Muscle of leg (tissue), 3 donors: ENCODE measurements at regions not wholly inside any gene's neighbourhood (a gene's known extent, or its start where the extent isn't known, plus 50 kb on each side); places are given as distances from the start of the nearest gene placed in this dataset.
"Not testable (repeated sequence)": the region's sequence is repeated elsewhere in the genome, so short reads cannot be mapped to it uniquely, and the experiment has no call there.

Source experiments
- DNase-seq: peaks from one replicate; pipeline ENCODE4 v3.0.0; 2013
- H3K27ac ChIP-seq: one replicate; pipeline ENCODE4 v1.5.1; 2013; ENCODE audit warnings: mild to moderate bottlenecking, low read length, control low read depth
- H3K27me3 ChIP-seq: one replicate; pipeline ENCODE4 v1.6.1; 2013; ENCODE audit warnings: low read length; ENCODE audit not compliant: control insufficient read depth, insufficient read depth
- H3K36me3 ChIP-seq: one replicate; pipeline ENCODE4 v1.6.1; 2013; ENCODE audit warnings: low read length; ENCODE audit not compliant: control insufficient read depth, insufficient read depth
- H3K4me1 ChIP-seq: one replicate; pipeline ENCODE4 v1.6.1; 2013; ENCODE audit warnings: low read length; ENCODE audit not compliant: control insufficient read depth, insufficient read depth
- H3K4me3 ChIP-seq: one replicate; pipeline ENCODE4 v1.5.1; 2013; ENCODE audit warnings: low read length, control low read depth
- H3K9me3 ChIP-seq: replicated peaks from 2 replicates; pipeline ENCODE4 v1.6.1; 2013; ENCODE audit warnings: low read depth, low read length; ENCODE audit not compliant: control insufficient read depth
- WGBS: methylation state at CpG from one replicate; pipeline ENCODE4 v1.1.5; 2013; ENCODE audit warnings: missing lambda C conversion rate; ENCODE audit not compliant: insufficient coverage; 5-methylcytosine and 5-hydroxymethylcytosine counted together

DNA sequence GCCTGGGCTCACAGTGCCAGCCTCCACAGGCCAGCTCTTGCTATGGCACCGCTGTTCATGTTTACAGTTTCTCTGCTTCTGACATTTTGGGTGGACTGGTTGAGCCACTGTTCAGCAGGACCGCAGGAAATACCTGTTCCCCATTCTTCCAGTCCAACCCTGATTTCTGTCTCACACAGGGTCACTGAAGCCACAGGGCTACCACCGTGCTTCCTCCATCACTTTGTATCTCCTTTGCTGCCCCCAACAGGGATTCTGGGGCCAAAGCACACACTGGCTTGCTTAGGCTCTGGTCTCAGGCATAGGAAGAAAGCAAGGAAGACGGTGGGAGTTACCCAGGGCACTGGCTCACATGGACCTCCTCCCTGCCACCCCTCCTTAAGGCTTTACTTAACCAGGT is 164.5 kb downstream of the UNC5CL start:
- no peak overlapping the region for H3K4me3 ChIP-seq
- no peak for DNase-seq
- H3K27me3 ChIP-seq, result peaks cover 2% of the 10 kb centered on the region
- H3K27ac ChIP-seq, result no peak overlapping the region
- H3K4me1 ChIP-seq, result no peaks in the 10 kb centered on the region
- peaks cover 7% of the 10 kb centered on the region for H3K9me3 ChIP-seq
- WGBS, result 35% methylated on average over 2 of the region's 4 CpGs
- no peaks in the 10 kb centered on the region for H3K36me3 ChIP-seq

DNA sequence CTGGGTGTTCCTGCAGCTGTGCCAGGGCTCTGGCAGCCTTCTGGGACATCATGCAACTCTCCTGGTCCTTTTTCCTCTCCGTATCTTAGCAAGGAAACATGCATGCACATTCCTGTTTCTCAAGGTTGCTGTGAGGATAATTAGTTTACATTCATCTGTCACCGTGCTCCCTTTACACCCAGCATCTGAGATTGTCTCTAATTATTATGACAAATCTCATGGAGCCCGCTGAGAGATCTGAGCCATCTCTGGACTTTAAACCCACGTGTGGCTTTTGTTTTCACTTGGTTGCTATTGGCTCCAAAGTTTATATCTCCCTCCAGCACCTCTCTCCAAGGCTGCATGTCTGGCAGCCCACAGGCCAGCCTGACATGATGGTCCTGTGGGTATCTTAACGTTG is 167.6 kb downstream of the UNC5CL start:
- Histone ChIP-seq H3K27ac (no peak overlapping the region), H3K27me3 (peaks cover 2% of the 10 kb centered on the region), H3K9me3 (no peaks in the 10 kb centered on the region), H3K36me3 (no peaks in the 10 kb centered on the region), H3K4me1 (no peaks in the 10 kb centered on the region), H3K4me3 (no peak overlapping the region)
- no peak for DNase-seq
- WGBS, result no CpG with 5 or more reads among the region's 5 CpGs

DNA sequence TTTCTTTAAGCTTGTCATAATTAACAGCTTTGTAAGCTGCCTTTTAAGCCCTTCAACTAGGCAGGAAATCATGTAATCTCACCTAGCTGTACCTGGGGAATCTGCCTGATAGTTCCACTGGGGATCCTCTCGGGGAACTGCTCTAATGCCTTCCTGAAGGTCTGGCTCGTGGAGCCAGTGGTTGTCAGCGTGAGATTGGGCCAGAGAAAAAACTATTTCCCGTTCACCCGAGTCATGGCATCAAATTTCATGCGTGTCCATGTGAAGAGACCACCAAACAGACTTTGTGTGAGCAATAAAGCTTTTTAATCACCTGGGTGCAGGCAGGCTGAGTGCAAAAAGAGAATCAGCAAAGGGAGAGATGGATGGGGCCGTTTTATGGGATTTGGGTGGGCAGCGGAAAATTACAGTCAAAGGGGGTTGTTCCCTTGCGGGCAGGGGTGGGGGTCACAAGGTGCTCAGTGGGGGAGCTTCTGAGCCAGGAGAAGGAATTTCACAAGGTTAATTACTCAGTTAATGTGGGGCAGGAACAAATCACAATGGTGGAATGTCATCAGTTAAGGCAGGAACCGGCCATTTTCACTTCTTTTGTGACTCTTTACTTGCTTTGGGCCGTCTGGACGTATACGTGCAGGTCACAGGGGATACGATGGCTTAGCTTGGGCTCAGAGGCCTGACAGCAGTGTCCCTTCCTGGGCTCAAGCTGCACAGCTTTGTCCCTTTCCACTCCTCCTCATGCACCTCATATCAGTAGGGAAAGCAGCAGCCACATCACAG is 170.7 kb downstream of the UNC5CL start:
- H3K4me1 ChIP-seq, H3K36me3 ChIP-seq, H3K27ac ChIP-seq, H3K4me3 ChIP-seq, H3K9me3 ChIP-seq, DNase-seq, H3K27me3 ChIP-seq: not testable (repeated sequence)
- 43% methylated on average over 13 of the region's 14 CpGs for WGBS

DNA sequence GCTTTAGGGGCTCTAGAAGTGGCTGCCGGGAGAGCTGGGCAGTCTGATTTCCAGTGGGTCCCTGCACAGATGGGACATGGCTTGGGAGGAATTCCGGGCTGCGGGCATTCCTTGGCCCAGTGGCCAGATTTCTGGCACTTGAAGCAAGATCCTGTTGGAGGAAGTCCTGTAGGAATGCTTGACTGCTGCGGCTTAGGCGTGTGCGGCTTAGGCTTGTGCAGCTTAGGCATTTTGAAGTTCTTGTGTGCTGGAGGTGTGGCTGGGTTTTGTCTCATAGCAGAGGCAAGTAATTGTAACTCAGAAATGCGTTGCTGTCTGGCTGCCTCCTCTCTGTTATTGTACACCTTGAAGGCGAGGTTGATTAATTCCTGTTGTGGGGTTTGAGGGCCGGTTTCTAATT is 171.5 kb downstream of the UNC5CL start:
- H3K4me1 ChIP-seq, H3K27me3 ChIP-seq, H3K9me3 ChIP-seq, H3K27ac ChIP-seq, H3K4me3 ChIP-seq, DNase-seq, H3K36me3 ChIP-seq: not testable (repeated sequence)
- WGBS, result 42% methylated on average over 7 of the region's 9 CpGs

DNA sequence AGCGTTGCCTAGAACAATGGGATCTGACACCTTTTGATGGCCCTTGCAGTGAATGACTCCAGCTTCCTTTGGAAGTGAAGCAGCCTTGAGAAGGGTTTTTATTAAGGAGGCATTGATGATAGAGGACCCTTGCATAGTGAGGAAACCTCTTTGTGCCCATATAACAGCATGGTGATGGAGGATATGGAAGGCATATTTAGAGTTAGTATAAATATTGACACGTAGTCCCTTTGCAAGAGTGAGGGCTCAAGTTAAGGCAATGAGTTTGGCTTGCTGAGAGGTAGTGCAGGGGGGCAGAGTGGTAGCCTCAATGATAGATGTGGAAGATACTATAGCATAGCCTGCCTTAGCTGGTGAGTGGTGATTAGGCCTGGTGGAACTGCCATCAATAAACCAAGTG is 173.8 kb downstream of the UNC5CL start:
- H3K9me3 ChIP-seq, H3K27ac ChIP-seq, H3K4me3 ChIP-seq, H3K27me3 ChIP-seq, DNase-seq, H3K36me3 ChIP-seq, H3K4me1 ChIP-seq: not testable (repeated sequence)
- WGBS, result 80% methylated on average over 2 of the region's 2 CpGs

DNA sequence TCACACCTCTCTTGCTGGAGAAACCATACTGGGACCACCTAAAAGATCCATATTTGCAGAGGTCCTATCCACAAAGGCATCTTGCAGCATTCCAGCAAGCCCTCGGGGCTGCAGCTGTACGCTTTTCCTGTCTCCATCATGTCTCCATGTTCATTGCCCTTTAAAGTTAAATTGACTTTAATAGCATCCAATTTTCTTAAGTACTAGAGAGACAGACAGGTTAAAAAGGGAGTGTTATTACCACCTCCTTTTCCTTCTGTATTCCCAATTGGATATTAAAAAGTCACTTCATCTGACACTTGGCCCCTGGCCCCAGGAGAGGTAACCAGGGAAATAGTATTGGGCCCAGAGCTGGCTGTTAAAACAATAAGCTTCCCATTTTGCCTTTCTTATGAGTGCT is 178.6 kb downstream of the UNC5CL start:
- Histone ChIP-seq H3K36me3 (no peaks in the 10 kb centered on the region), H3K9me3 (no peaks in the 10 kb centered on the region), H3K4me3 (no peak overlapping the region), H3K27ac (no peak overlapping the region), H3K4me1 (no peaks in the 10 kb centered on the region), H3K27me3 (no peaks in the 10 kb centered on the region)
- DNase-seq, result no peak
- 0% methylated on average over 1 of the region's 2 CpGs for WGBS

DNA sequence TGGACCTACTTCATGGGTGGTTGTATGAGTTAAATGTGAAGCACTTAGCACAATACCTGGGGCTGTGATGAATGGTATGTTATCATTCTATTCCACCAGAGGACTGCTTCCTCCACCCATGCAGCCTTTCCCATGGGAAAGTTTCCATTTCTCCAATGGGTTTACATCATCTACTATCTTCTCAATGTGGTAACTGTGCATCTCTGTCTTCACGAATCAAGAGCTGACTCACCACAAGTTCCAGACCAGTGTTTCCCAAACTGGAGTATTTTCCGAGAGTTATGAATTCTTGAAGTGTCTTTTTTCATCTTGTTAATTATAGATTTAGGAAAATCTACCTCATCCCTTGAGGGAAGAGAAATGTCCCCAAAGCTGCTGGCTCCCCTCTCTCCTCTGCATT is 182.8 kb downstream of the UNC5CL start:
- no peaks in the 10 kb centered on the region for H3K9me3 ChIP-seq
- H3K4me3 ChIP-seq, result no peak overlapping the region
- no peaks in the 10 kb centered on the region for H3K4me1 ChIP-seq
- H3K27ac ChIP-seq, result no peak overlapping the region
- H3K27me3 ChIP-seq, result no peaks in the 10 kb centered on the region
- H3K36me3 ChIP-seq, result no peaks in the 10 kb centered on the region
- WGBS, result no CpG with 5 or more reads among the region's 2 CpGs
- no peak for DNase-seq

DNA sequence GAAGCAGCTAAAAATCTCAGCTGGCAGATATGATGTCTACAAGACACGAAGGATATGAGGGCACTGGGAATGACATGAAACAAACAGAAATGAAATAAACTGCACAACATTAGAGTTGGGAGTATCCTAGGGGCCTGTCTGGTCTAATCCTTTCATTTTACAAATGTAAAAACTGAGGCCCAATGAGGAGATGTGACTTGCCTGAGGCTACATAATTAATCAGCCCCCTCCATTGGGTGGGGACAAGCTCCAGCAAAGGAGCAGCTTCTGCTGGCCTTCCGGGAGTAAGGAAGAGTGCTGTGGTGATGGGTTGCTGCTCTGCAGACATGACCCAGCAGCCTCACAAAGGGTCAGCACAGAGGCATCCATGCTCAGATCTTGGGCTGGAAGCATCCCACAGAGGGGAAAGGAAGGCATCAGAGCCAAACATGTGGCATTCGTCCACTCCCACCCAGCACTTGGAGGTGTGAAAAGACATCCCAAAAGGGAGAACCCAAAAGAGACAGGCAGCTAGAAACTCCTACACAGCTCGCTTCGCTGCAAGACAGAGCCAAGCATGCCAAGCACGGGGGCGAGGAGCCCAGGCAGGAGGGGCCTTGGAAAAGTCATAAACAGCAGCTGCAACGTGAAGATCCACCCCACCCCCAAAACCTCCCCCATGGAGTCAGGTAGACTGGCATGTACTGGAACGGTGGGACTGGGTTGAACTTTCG is 183.7 kb downstream of the UNC5CL start:
- Histone ChIP-seq H3K27ac (no peak overlapping the region), H3K4me1 (no peaks in the 10 kb centered on the region), H3K9me3 (no peaks in the 10 kb centered on the region), H3K4me3 (no peak overlapping the region), H3K27me3 (no peaks in the 10 kb centered on the region), H3K36me3 (no peaks in the 10 kb centered on the region)
- no peak for DNase-seq
- no CpG with 5 or more reads among the region's 10 CpGs for WGBS

DNA sequence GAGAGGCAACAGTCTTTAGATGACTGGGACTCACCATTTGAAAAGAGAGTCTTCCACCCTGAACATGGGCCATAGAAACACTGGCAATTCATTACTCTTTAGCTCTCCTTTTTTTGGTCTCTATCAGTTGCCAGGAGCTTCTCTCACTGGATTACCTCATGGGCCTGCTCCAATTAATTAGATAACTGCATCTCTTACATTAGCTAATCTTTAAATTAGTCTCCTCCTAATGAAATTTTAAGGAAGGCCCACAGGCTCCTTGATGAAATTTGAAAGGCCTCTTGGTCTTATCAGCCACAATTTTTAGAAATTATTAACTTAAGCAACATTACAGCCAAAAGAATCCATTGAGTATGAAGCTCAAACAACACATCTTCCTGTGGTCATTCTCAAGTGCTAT is 184.4 kb downstream of the UNC5CL start:
- Histone ChIP-seq H3K9me3 (no peaks in the 10 kb centered on the region), H3K27ac (no peak overlapping the region), H3K4me3 (no peak overlapping the region), H3K4me1 (no peaks in the 10 kb centered on the region), H3K27me3 (no peaks in the 10 kb centered on the region), H3K36me3 (no peaks in the 10 kb centered on the region)
- DNase-seq, result no peak

DNA sequence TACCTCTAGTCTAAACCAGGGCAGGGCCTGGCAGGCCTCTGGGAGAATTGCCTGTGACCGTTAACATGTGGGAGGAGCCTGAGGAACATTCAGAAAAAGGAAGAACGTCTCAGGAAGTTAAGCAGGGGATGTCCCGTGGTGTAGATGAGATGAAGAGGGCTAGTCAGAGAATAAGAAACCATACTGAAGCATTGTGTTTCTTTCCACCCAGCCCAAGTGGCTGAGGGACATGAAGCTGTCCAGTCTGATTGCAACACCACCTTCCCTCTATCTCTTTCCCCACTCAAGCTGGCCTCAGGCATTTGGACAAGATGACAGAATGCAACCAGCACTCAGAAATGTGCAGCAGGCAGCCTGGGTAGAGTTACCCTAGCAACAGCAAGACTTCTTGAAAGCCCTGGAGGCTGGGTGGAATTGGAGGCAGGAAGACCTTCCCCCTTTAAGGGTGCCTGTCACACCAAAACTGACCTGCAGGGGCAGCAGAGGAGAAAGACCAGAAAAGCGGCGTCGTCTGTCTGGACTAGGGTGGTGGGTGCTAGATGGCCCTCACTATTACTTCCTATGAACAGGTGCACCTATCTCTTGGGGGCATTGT is 186.1 kb downstream of the UNC5CL start:
- H3K27ac ChIP-seq, result no peak overlapping the region
- H3K9me3 ChIP-seq, result no peaks in the 10 kb centered on the region
- H3K4me3 ChIP-seq, result no peak overlapping the region
- 28% methylated on average over 2 of the region's 6 CpGs for WGBS
- H3K4me1 ChIP-seq, result no peaks in the 10 kb centered on the region
- H3K36me3 ChIP-seq, result no peaks in the 10 kb centered on the region
- H3K27me3 ChIP-seq, result no peaks in the 10 kb centered on the region
- no peak for DNase-seq
